ENCODE measurements at regions not wholly inside any gene's neighbourhood (a gene's known extent, or its start where the extent isn't known, plus 50 kb on each side); places are given as distances from the start of the nearest gene placed in this dataset.
"Not testable (repeated sequence)": the region's sequence is repeated elsewhere in the genome, so short reads cannot be mapped to it uniquely, and the experiment has no call there.

- in situ Hi-C loops (cut with MboI; ENCODE audit: low pct_unique_long_range_greater_than_20kb, low sequenced_read_pairs) = no loop called here
- DNase-seq = no peak
These were observed 839.1 kb downstream of the NR2F1-AS1 start for GRCh38 chr5:92741906-92742305.

DNA sequence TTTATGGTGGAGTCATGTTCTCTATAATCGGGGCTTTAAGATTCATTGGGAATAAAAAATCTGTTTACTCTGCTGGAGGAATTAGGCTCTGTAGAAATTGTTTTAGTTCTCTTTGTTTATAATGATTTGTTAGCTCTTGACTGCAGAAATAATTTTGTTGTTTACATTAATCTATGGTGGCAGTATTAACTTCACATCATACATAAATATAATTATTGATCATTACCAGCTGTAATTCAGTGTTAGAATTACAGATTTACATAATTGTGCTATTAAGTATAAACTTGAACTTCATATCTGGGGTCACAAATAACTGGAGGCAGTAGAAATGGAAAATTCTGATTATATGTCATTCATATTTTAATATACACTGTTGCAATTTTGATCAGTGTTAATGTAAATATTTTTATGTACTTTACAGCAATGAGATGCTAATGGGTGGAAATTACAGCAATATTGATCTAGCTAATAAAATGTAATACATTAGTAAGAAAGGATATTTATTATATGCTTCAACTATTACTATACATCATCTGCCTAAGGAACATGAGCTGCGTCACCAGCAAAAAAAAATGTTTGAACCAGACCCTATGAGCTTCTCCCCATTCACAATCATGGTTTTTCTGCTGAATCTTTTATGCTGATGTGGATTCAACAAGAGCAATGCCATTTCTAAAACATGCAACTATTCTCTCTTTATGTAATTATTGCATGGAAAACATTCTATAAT, 846.6 kb downstream of the NR2F1-AS1 start:
- no peak for DNase-seq
- in situ Hi-C loops (cut with MboI; ENCODE audit: low pct_unique_long_range_greater_than_20kb, low sequenced_read_pairs) = no loop called here

DNA sequence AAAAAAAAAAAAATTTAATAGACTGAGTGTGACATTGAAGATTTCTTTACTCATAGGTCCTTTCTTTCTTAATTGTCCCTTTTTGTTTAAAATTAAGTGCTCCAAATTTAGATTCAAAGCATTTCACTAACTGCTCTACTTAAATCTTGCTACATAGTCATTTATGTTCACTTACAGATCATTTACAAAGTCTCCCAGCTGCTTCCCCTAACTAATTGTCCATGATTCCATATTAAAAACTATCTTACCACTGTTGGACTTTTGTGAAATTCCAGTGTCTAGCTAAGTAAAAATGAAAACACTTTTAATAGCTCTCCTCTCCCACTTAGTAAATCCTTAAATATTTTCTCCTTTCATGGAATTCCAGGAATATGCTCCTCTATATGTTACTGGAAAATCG, 850.5 kb downstream of the NR2F1-AS1 start:
- no peak for DNase-seq
- in situ Hi-C loops (cut with MboI; ENCODE audit: low pct_unique_long_range_greater_than_20kb, low sequenced_read_pairs) = no loop called here

- in situ Hi-C loops (cut with MboI; ENCODE audit: low pct_unique_long_range_greater_than_20kb, low sequenced_read_pairs) = no loop called here
- no peak for DNase-seq
These were observed 851.9 kb downstream of the NR2F1-AS1 start for GRCh38 chr5:92729088-92729487.

- DNase-seq = no peak
- in situ Hi-C loops (cut with MboI; ENCODE audit: low pct_unique_long_range_greater_than_20kb, low sequenced_read_pairs) = no loop called here
These were observed 865.0 kb downstream of the NR2F1-AS1 start for GRCh38 chr5:92715946-92716520.

GRCh38 chr5:92713826-92714225, 867.2 kb downstream of the NR2F1-AS1 start:
- in situ Hi-C loops (cut with MboI; ENCODE audit: low pct_unique_long_range_greater_than_20kb, low sequenced_read_pairs) = no loop called here
- no peak for DNase-seq

GRCh38 chr5:92713335-92713743, 867.7 kb downstream of the NR2F1-AS1 start:
- in situ Hi-C loops (cut with MboI; ENCODE audit: low pct_unique_long_range_greater_than_20kb, low sequenced_read_pairs) = no loop called here
- DNase-seq = no peak

DNA sequence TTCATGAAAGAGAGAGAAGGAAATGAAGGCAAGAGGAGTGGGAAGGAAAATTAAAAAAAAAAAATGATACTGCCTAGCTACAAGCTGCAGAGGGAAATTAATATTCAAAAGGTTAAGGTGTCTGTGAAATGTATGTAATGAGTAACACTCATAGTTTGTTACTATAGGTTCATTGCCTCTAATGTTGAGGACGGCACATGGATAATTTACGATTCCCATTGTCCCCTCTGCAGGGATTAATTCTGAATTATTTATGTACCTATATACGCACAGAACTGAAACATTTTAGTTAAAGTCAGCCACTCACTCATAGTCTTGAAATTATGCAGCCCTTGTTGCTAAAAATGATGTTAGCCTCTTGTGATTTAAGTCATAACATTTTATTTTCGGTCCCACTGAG, 869.1 kb downstream of the NR2F1-AS1 start:
- in situ Hi-C loops (cut with MboI; ENCODE audit: low pct_unique_long_range_greater_than_20kb, low sequenced_read_pairs) = no loop called here
- DNase-seq = no peak

DNA sequence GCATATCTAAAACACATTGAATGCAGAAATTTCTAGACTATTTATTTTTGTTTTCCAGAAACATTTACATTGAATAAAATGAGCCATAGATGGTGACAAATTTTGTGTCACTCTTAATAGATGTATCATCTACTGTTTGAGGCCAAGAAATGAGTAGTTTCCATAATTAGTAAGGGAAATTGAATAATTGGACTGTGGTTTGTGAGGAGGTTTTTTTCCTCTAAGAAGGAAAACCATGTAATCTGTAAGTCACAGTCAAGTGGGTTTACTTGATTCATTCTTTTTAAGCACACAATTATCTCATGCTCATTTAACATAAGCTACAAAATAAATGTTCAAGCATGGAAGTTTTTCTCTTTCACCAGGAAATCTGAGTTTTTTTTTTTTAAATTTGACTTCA, 876.4 kb downstream of the NR2F1-AS1 start:
- in situ Hi-C loops (cut with MboI; ENCODE audit: low pct_unique_long_range_greater_than_20kb, low sequenced_read_pairs) = no loop called here
- no peak for DNase-seq

GRCh38 chr5:92703976-92704375, 877.0 kb downstream of the NR2F1-AS1 start:
- in situ Hi-C loops (cut with MboI; ENCODE audit: low pct_unique_long_range_greater_than_20kb, low sequenced_read_pairs) = no loop called here
- DNase-seq = no peak

- in situ Hi-C loops (cut with MboI; ENCODE audit: low pct_unique_long_range_greater_than_20kb, low sequenced_read_pairs) = no loop called here
- no peak for DNase-seq
These were observed 885.7 kb downstream of the NR2F1-AS1 start for GRCh38 chr5:92695123-92696003.

GRCh38 chr5:92694067-92694466, 887.0 kb downstream of the NR2F1-AS1 start:
- no peak for DNase-seq
- in situ Hi-C loops (cut with MboI; ENCODE audit: low pct_unique_long_range_greater_than_20kb, low sequenced_read_pairs) = no loop called here

DNA sequence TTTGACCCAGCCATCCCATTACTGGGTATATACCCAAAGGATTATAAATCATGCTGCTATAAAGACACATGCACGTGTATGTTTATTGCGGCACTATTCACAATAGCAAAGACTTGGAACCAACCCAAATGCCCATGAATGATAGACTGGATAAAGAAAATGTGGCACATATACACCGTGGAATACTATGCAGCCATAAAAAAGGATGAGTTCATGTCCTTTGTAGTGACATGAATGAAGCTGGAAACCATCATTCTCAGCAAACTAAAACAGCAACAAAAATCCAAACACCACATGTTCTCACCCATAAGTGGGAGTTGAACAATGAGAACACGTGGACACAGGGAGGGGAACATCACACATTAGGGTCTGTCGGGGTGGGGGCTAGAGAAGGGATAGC, 889.1 kb downstream of the NR2F1-AS1 start:
- in situ Hi-C loops (cut with MboI; ENCODE audit: low pct_unique_long_range_greater_than_20kb, low sequenced_read_pairs); DNase-seq: not testable (repeated sequence)

- in situ Hi-C loops (cut with MboI; ENCODE audit: low pct_unique_long_range_greater_than_20kb, low sequenced_read_pairs) = no loop called here
- peak; percentile 2 for DNase-seq
These were observed 892.9 kb downstream of the NR2F1-AS1 start for GRCh38 chr5:92687821-92688722.

- in situ Hi-C loops (cut with MboI; ENCODE audit: low pct_unique_long_range_greater_than_20kb, low sequenced_read_pairs) = no loop called here
- no peak for DNase-seq
These were observed 902.4 kb downstream of the NR2F1-AS1 start for GRCh38 chr5:92678640-92679039.

GRCh38 chr5:92676215-92677165, 904.5 kb downstream of the NR2F1-AS1 start:
- in situ Hi-C loops (cut with MboI; ENCODE audit: low pct_unique_long_range_greater_than_20kb, low sequenced_read_pairs) = no loop called here
- DNase-seq = no peak

DNA sequence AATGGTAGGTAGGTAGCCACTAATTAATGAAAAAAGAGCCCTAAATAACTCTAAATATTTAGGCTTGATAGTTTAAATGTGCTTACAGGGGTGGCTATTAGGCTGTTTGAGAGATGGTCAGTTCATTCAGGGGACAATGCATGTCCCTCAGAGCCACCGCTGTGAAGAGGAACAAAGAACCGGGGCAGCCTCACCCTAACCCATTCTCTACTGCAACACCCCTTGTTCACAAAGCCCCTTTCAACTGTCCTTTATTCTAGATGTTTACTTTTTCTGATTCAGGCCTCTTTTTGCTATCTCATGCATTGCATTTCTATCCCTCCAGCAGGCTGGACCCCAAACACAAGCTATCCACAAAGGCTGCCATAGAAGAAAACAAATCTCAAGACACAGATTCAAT, 906.7 kb downstream of the NR2F1-AS1 start:
- in situ Hi-C loops (cut with MboI; ENCODE audit: low pct_unique_long_range_greater_than_20kb, low sequenced_read_pairs) = no loop called here

DNA sequence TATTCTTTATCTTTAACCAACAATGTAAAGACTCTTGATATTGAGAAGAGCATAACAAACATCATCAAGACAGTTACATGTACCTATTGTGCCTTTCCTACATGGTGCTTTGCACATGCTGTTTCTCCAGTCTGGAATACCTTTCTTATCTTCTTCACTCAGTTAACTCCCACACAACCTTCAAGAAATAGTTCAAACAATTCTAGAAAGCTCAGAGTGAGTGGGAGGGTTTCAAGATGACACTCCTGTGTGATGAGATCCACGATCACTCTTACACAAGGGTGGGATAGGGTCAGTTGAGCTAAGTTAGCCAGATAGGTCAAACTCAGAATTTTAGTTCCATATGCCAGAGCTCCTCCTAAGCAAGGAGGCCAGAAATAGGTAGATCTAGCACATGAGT, 915.5 kb downstream of the NR2F1-AS1 start:
- in situ Hi-C loops (cut with MboI; ENCODE audit: low pct_unique_long_range_greater_than_20kb, low sequenced_read_pairs) = no loop called here

More for the DNA sequence above, 906.7 kb downstream of the NR2F1-AS1 start:
- no peak for DNase-seq

More for the DNA sequence above, 915.5 kb downstream of the NR2F1-AS1 start:
- no peak for DNase-seq

Measured in KBM-7 (cell line).